Activated naive CD4-positive, alpha-beta T cell treated with anti-CD3 and anti-CD28 coated beads, Interleukin-2, amount 50 U/mL, for 16 hours (primary cell): ENCODE measurements at regions not wholly inside any gene's neighbourhood (a gene's known extent, or its start where the extent isn't known, plus 50 kb on each side); places are given as distances from the start of the nearest gene placed in this dataset.

Source experiments
- DNase-seq: peaks from one replicate; pipeline ENCODE4 v3.0.0-alpha.2; 2020

DNA sequence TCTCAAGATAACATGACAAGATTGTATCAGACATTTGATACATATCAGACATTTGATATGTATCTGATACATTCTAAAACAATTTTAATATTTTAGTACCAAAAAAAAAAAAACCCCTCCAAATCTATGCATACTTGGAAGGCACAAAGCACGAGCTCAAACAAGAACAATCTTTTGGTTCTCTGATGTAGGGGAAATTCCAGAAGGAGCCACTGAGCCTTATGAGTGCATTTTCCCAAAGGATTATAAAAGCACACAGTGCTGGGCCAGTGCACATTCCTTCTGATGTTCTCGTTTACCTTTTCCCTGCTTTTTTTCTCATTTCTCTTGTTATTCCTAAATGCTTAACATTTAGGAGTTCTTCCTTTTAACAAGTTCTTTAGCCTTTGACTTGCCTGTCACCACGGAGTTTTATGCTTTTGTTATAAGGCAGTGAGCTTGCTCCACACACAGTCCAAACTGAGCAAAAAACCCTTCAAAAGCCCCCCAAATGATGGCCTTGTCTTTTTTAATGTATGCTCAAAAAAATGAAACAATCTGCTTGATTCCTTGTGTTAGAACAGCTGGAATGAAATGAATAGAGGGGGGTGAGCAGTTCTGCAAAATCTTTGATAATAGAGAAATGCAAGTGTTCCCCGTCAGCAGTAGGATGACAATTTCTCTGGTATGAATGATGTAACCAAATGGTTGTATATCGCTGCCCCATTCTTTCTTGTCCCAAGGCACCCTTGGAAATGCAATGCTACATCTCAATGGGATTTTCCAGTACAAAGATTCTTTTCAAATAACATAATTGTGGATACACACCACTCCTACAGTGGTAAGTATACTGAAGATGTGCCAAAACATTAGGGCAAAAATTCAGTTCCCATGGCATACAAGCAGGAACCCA lies 597.2 kb upstream of the ZEB2 start:
- DNase-seq, result no peak

DNA sequence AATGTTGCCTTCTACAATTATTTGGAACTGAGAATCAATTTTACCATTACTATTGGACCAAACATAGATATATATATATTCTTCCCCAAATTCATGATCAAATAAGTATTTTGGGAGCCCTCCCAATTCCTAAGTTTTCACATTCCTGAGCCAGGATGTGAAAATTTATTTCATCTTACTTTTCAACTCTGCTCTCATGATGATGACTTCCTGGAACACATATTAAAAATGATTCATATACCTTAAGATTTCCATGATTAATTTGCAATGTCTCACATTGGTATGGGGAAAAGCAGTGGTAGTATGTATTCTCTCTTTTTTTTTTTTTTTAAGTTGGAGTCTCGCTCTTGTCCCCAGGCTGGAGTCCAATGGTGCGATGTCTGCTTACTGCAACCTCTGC lies 596.1 kb upstream of the ZEB2 start:
- DNase-seq, result no peak

DNA sequence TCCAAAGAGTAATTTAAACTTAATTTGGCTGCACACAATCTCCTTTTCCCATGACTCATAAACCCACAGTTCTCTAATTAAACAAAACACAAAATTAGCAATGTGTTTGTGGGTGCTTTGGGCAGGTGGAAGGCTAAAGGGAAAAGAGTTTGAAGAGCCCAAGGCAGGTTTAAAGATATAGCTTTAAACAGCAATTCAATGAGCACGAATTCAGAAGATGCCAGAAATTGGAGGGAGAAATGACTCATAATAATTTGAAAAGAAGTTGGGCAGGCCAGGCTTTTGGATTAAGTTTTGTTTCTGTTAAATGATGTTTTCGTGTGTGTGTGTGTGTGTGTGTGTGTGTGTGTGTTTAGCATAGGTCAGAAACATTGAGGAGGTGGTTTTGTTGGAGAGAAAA lies 594.8 kb upstream of the ZEB2 start:
- DNase-seq, result no peak

DNA sequence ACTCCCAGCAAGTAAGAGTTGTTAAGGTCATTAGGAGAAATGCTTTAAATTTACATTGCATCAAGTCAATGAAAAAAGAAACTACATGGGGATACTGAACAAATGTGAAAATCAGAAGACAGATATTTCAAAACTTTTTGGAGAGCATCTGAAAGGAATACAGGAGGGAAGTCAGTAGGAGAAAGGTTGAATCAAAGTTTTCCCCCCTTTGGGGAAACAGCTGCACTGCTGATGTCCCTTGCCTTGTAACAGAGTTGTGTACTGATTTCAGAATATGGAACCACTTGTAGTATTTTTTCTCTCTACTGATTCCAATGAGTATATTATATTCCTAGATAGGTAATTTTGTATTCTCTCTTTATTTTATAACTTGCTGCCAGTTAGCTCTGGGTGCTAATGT lies 592.5 kb upstream of the ZEB2 start:
- DNase-seq, result no peak

DNA sequence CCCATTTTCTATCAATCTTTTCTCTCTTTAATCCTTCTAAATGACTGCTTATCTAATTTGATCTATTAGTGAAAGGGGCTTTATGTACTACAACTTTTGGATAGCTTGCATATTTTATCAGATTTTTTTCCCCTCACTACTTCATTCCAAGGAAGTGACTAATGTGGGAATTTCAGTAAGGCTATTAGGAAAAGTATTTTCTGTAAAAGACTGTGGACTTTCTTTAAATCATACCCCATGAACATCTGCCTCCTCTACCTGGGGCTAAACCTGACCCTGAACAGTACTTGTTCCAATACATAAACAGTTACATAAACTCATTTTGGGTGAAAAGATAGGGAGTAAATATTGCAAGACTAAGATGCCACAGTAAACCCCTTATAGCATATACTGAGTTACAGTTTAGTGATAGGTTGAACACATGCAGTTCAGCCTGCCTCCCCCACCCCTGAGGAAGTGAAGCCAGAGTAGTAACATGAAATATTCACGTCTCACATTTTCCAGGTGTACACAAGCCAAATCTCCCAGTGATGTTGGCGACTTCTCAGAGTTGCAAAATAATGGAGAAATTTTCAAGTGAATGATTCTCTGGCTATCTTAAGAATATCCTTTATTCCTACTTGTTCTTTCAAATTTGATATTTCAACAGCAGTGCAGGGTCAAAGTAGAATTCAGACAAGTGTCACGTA lies 590.9 kb upstream of the ZEB2 start:
- no peak for DNase-seq

DNA sequence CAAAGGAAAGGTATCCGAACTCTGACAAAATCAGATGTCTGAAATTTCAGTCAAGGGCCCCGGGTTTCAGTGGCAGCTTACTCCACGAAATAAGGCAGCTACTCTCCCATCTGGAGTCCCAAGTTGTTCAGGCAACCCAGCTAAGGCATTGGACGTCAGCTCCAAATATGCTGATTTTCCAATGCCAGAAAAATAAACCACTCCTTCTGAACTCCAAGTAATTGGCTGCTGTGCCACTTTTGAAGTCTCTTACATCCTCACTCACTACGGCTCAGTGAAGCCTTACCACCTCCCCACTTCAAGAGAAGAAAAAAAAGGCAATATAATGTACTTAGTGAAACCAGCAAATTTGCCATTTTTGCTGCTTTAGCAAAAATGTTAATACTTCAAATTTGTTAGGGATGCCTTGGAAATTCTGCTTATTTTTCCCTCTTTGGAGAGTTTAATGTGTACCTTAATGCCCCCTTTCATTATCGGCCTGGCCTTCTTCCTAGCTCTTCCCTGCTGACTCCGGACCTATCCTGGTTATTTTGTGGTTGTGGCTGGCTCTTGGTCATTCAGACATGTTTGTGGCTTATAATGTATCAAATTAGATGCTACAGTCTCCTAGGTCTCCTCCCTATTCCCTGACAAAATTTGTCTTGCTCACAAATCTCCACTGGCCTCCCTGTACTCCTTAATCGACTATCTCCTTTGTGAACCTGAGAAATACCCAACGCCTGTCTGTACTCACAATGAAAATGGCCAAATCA lies 589.2 kb upstream of the ZEB2 start:
- DNase-seq, result no peak

DNA sequence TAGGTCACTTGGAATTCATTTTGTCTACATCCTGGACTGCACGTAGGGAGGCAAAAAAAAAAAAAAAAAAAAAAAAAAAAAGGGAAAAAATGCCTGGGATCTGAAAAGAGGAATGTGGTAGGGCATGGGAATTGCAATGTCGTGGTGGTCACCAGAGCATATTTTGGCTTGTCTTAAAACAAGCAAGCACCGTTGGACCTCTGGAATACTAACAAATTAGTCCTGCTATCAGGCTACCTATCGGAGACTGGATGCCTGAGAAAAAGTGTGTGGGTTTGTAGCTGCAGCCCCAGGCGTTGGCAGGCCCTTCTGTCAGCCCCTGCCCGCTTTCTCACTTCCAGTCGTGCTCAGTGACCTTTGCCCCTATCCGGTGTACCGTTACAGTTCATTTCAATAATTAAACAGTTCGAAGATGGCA lies 588.5 kb upstream of the ZEB2 start:
- no peak for DNase-seq

DNA sequence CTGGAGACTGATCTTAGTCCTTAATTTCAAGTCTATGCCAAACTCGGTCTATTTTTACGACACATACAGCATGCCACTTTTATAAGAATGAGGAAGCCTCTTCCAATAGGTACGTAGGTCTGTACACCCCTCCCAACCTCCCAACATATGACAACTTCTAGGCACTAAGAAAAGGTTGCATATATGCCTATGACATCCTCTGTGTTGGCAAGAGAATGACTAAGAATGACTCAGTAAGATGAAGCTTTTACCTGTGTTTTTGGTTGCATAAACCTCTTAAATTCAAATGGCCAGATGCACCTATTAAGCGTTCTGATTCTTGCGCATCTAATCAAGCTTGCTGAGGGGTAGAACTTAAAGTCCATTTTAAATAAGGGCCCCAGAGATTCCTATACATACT lies 586.4 kb upstream of the ZEB2 start:
- no peak for DNase-seq

DNA sequence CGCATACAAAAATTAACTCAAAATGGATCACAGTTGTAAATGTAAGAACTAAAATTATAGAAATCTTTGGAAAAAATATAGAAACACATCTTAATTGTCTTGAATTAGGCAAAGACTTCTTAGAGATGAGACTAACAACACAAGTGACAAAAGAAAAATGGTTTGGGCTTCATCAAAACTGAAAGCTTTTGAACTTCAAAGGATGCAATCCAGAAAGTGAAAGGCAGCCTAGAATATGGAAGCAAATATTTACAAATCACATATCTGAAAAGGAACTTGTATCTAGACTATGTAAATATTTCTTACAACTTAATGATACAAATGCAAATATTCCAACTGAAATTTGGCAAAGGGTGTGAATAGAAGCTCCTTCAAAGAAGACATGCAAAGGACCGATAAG lies 582.8 kb upstream of the ZEB2 start:
- DNase-seq, result no peak

DNA sequence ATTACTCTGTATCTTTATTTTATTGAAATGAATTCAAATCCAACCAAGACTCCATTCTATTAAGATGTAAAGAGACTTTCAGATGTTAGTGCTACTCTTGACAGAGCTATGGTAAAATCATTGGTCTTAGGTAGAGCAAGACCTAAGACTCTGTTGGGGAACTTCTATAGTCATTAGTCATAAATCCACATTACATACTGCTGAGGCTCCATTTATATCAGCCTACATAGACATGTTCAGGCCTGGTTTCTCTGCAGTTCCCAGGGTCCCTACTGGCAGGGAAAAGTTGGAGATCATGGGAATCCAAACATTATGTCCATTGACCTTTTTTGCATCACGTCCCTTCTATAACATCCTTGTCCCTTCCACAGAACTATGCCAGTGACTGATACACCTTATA lies 580.4 kb upstream of the ZEB2 start:
- DNase-seq, result no peak

DNA sequence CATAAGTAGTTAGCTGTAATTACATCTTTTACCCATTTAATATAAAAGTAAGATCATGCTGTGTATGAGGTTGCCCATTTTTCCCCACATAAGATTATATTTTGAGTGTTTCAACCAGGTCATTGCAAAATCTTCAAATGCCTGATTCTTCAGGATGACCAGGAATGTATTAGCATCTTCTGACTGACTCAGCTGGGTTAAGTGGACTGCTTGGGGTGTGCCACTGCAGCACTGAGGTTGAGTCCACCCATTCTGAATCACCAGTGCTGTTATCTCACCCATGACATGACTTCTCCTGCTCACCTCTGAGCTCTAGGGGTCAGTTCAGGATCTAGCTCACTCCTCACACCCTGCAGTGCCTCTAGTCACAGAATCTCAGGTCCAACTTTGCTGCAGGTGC lies 576.7 kb upstream of the ZEB2 start:
- no peak for DNase-seq

DNA sequence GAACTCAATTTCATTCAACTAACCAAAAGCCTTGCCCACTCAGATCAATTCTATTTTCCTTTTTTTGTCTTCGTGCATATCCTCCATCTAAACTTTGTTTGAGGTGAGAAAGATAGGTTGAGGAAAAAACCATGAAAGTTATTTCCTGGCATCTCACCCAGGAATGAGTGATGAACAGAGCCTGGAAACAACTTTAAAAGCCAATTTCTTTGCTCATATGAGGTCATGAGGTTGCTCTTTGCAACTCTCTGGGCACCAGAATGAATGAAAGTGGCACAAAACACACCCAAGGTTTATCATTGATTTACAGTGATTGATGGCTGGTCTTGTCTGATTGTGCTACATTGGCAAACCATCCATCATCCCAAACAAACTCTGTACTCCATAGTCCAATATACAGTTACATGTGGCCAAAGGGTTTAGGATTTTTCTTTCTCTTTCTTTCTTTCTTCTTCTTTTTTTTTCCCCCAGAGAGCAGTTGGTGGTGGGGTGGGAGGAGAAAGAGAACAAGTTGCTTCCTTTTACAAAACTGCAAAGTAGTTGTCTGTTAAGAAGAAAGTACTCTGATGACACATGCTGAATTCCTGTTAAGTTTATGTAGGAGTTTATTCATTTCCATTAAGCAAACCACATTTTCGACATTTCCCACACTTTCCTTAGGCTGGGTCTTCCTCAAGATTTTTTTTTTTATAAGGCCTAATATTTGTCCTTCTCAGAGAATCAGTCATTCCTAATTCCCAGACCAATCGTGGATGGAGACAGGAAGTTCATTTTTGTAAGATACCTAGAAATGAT lies 575.9 kb upstream of the ZEB2 start:
- DNase-seq, result no peak

DNA sequence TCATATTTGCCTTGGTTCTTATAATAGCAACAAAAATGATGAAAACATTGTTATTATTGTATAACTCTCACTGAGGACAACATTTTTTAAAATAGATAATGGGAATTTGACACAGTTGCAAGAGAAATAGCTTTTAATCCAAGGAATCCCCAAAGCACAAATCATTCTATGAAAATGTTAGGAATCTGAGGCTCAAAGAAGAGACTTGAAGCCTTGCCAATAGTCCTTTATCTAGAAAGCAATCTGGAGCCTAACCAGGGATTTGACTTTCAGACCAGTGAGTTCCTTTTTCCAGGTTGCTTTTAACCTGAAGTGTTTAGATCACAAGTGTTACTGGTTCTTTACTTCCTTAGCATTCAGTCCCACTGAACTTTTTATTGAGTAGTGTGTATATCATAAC lies 574.5 kb upstream of the ZEB2 start:
- DNase-seq, result no peak

DNA sequence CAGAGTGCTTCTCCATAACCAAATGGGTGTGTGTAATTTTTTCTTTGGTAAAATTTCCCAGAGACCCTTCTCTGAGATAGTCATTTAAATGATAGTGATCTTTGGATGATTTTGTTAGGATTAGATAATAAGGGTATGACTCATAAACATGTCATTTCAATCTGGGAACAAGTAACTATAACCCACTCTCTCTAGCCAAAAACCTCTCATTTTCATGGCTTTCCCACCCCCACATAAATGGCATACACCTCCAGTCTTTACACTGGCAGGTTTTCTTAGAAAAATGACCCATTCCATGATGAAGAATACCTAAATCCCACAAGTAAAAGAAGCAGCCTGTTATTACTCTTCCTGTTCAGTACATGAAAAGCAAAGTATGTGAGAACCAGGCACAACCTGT lies 572.0 kb upstream of the ZEB2 start:
- no peak for DNase-seq

DNA sequence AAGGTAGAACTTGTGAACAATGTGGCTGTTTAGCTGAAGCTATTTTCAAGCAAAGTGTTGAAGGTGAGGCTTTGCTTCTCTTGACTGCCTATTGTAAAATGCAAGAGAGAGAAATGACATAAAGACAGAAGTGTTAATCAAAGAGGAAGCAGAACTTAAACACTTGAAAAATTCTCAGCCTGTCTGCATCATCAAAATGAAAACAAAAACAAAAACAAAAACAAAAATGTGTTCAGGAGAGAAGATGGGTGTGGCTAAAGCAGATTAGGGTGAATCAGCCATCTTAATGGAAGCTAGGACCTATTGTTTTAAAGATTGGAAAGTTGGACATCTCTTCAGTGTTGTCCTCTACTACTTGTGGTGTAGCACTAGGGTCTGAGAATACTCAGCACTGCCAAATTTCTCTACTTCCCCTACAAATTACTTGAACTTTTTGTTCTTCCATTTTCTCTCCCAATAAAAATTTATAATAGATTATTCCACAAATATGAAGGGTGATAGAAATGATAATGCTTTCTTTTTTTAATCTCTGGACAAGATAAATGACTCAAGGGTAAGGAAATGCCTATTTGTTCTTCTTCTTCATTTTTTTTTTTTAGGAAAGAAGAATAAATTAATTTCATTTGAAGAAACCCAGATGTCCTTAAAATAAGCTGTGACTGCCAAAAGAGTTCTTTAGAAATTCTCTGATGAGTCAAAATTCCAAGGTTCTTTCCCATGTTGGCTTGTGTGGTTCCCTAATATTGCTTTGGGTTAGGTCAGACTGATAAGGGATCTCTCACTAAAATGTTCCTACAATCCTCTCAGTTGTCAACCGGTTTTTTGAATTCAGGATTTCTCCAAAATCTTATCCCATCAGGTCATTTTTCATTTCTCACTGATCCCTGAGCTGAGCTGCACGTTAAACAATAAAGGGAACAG lies 571.2 kb upstream of the ZEB2 start:
- DNase-seq, result no peak

DNA sequence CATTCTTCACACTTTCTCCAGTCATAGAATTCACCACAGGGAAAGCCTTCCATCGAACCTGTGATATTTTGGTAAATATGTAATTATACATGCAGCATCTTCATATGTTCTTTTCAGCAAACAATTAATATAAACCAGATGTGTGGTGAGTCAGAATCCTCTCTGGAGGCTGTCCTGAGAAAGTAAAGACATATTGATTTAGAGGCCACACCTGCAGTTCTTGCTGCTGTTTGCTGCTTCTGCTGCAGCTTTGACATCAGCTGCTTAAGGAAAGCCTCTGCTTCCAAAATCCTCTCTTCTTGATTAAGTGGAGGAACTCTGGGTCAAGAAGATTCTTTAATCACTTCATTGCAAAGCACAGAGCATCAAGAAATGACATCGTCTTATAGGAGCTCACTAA lies 568.8 kb upstream of the ZEB2 start:
- DNase-seq, result no peak

DNA sequence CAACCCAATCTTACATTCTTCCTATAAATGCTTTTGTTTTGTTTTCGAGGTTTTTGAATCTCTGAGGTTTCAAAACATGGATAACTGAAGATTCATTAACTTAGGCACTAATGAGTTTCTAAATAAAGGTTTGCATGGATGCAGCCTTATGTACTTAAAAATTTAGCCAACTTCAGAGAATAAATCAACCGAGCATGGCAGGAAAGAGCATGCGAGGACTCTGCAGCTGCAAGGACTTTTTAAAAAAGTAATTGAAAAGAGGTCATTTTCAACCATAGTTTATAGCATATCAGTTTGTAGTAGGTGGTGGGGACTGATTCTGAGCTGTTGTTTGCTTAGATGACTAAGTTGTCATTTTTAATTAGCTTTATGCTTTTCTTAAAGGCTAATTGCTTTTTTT lies 567.0 kb upstream of the ZEB2 start:
- no peak for DNase-seq

DNA sequence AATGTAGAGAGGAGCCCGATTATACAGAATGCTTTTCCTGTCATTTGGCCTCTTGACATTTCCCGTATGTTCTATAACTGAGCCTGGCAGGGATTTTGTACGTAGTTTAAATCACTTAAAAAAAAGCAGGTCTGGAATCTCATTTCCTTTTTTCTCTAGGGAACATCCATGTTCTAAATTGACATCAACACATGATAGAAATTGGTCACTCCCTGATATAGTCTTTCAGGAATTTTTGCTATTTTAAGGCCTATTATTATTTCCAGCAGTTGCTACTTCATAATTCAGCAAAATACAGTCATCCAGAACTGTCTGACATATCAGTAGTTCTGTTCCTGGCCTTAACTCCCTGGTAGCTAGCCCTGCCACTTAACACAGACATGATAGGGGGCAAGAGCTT lies 565.7 kb upstream of the ZEB2 start:
- DNase-seq, result no peak

DNA sequence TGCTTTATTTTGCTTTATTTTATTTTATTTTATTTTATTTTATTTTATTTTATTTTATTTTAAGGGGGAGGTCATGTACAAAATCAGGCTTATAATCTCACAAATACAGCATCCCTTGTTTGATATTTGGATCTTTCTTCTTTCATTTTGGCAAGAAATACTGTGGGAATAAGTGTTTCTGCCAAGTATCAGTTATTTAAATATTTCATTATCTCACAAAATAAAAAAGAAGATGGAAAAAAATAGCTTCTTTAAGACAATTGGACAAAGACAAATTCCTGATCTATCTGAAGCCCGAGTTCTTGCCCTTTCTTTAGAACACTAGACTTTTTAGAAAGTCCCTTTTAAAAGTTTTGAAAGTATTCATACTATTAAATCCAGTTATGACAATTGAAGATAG lies 560.5 kb upstream of the ZEB2 start:
- DNase-seq, result no peak

DNA sequence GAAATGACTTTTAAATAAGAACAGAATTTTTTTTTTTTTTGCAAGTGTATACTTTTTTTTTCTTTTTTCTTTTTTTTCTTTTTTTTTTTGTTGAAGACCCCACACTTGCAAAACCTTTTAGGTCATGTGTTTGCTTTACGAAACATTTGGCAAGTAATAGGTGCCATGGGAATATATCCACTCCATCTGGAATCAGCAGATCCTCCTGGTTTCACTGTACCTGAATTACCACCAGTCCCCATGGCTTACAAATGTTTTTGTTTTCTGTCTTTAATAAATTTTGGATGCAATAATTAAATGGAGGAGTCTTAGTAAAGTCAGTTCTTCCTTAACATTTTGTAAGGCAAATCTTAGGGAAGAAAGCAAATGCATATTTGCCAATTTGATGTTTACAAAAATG lies 559.7 kb upstream of the ZEB2 start:
- no peak for DNase-seq

DNA sequence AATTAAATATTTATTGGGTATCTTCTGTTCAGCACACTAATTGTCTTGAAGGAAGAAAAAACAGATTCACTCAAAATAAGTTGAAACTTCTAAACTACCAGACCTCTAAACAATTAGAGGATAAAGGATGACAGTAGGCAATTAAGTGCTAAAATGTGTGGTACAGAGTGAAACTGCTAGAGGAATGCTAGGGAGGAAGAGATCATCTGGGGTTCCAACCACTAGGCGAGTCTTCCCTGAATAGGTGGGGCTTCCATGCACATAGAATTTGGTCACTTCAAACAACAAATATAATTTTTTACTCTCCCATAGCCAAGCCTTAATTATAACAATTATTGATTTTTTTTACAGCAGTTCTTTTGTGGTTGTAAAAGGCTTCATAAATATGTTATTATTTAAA lies 559.0 kb upstream of the ZEB2 start:
- DNase-seq, result no peak

DNA sequence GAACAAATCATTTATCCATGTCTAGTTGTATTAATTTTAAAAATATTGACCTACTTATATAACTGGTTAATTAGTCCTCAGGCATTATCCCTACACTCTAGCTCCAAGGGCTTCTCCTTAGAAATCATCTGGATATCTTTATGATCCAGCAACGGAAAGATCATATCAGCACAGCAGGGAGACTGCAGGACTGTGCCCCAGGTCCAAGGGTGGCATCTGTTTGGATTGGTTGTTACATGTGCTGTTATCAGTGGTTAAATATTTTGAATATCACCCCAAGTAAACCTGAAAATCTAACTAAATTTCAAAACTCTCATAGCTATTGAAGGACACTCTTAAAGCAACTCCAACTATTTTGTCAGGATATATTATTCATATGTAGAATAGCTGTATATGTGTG lies 556.2 kb upstream of the ZEB2 start:
- DNase-seq, result no peak
